Activated T-helper 17 cell treated with anti-CD3 and anti-CD28 coated beads, Interleukin-2, amount 50 U/mL, for 72 hours (primary cell): ENCODE measurements at regions not wholly inside any gene's neighbourhood (a gene's known extent, or its start where the extent isn't known, plus 50 kb on each side); places are given as distances from the start of the nearest gene placed in this dataset.
A peak's percentile ranks its signal among the peaks of the same experiment; 100 is the strongest.
"Not testable (repeated sequence)": the region's sequence is repeated elsewhere in the genome, so short reads cannot be mapped to it uniquely, and the experiment has no call there.

ENCODE experiments used
- ATAC-seq: fragments of 150-1000 bp; cut with Tn5 transposase; replicated peaks from 2 replicates; pipeline ENCODE4 v1.10.0; 2021; ENCODE audit warnings: mild to moderate bottlenecking, moderate library complexity
- H3K27ac Mint-ChIP-seq: one replicate; pipeline ENCODE4 v1.8.0; 2022; ENCODE audit warnings: mixed read lengths
- H3K27me3 Mint-ChIP-seq: one replicate; pipeline ENCODE4 v1.8.0; 2022; ENCODE audit warnings: mixed read lengths
- H3K36me3 Mint-ChIP-seq: one replicate; pipeline ENCODE4 v1.8.0; 2022; ENCODE audit warnings: low read depth, mild to moderate bottlenecking, mixed read lengths
- H3K4me1 Mint-ChIP-seq: one replicate; pipeline ENCODE4 v1.8.0; 2022; ENCODE audit warnings: mixed read lengths
- H3K4me3 Mint-ChIP-seq: one replicate; pipeline ENCODE4 v1.8.0; 2022; ENCODE audit warnings: mild to moderate bottlenecking, mixed read lengths
- H3K9me3 Mint-ChIP-seq: one replicate; pipeline ENCODE4 v1.8.0; 2022; ENCODE audit warnings: mixed read lengths

GRCh38 chr1:234851450-234852438, 241.8 kb upstream of the IRF2BP2 start:
- H3K4me3 Mint-ChIP-seq, result no peak overlapping the region
- H3K36me3 Mint-ChIP-seq, result no peaks in the 10 kb centered on the region
- peak; percentile 29 for ATAC-seq
- no peaks in the 10 kb centered on the region for H3K9me3 Mint-ChIP-seq
- no peak overlapping the region for H3K27ac Mint-ChIP-seq
- H3K4me1 Mint-ChIP-seq, result peaks cover 6% of the 10 kb centered on the region
- H3K27me3 Mint-ChIP-seq, result no peaks in the 10 kb centered on the region

DNA sequence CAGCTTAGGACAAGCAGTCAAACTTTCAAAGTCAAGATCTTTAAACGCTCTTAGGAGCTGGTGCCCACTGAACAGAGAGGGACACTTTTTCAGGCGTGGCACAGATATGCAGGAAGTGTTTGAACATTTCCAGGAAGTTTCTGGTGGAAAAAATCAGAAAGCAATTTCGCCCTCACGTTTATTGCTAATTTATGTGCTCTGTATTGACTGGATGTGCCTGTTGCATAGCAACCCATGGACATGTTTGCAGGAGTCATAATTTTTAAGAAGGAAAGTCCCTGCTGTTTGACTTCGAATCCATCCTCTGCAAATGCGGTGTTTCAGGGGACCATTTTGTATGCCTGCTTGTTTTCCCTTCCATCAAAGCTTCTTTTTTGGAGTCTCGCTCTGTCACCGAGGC, 239.9 kb upstream of the IRF2BP2 start:
- Mint-ChIP-seq H3K27ac (no peak overlapping the region), H3K36me3 (no peaks in the 10 kb centered on the region), H3K4me1 (peaks cover 19% of the 10 kb centered on the region), H3K4me3 (no peak overlapping the region), H3K27me3 (no peaks in the 10 kb centered on the region), H3K9me3 (no peaks in the 10 kb centered on the region)
- no peak for ATAC-seq

- no peak for ATAC-seq
- Mint-ChIP-seq H3K9me3 (no peaks in the 10 kb centered on the region), H3K36me3 (no peaks in the 10 kb centered on the region), H3K27me3 (no peaks in the 10 kb centered on the region), H3K27ac (no peak overlapping the region), H3K4me3 (no peak overlapping the region), H3K4me1 (peaks cover 26% of the 10 kb centered on the region)
These were observed 239.1 kb upstream of the IRF2BP2 start for GRCh38 chr1:234848972-234849649.

DNA sequence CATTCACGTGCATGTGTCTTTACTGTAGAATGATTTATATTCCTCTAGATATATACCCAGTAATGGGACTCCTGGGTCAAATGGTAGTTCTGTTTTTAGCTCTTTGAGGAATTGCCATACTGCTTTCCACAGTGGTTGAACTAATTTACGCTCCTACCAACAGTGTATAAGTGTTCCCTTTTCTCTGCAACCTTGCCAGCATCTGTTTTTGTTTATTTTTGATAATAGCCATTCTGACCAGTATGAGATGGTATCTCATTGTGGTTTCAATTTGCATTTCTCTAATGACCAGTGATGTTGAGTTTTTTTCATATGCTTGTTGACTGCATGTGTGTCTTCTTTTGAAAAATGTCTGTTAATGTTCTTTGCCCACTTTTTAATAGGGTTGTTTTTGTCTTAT, 236.8 kb upstream of the IRF2BP2 start:
- peaks cover 36% of the 10 kb centered on the region for H3K4me1 Mint-ChIP-seq
- not testable (repeated sequence) for H3K27ac Mint-ChIP-seq, H3K27me3 Mint-ChIP-seq, ATAC-seq, H3K9me3 Mint-ChIP-seq, H3K36me3 Mint-ChIP-seq, H3K4me3 Mint-ChIP-seq

- peak overlapping the region; percentile 63 for H3K27ac Mint-ChIP-seq
- no peaks in the 10 kb centered on the region for H3K9me3 Mint-ChIP-seq
- peaks cover 41% of the 10 kb centered on the region for H3K4me1 Mint-ChIP-seq
- H3K4me3 Mint-ChIP-seq, result peak overlapping the region; percentile 70
- no peaks in the 10 kb centered on the region for H3K36me3 Mint-ChIP-seq
- ATAC-seq, result no peak
- H3K27me3 Mint-ChIP-seq, result no peaks in the 10 kb centered on the region
These were observed 235.9 kb upstream of the IRF2BP2 start for GRCh38 chr1:234845836-234846235.

DNA sequence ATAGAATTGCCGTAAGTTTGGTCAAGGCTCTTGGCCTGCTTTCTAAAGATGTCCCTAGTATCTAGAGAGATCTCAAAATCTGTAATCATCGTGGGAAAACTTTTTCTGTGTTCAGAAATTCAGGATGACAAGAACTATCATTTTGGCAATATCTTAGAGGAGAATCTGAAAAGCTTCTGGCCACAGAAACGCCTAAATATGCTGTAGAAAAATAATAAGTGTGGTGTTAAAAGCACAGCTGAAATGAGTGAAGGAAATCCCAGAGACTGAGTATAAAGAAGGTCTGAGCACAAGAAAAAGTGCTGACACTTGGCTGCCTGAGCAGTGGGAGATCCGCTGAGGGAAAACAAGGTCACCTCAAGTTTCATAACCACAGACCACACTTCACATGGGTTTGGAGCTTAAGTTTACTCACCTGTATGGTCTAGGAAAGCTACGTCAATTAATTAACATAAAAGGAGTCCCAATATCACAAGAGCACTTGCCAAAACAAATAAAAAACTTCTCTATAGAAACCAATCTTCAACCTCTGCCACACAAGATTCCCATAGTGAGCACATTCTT, 235.2 kb upstream of the IRF2BP2 start:
- Mint-ChIP-seq H3K4me1 (peaks cover 41% of the 10 kb centered on the region), H3K27ac (peak overlapping the region; percentile 63), H3K4me3 (peak overlapping the region; percentile 70), H3K27me3 (no peaks in the 10 kb centered on the region), H3K36me3 (no peaks in the 10 kb centered on the region), H3K9me3 (no peaks in the 10 kb centered on the region)
- ATAC-seq, result peak; percentile 45

- Mint-ChIP-seq H3K27me3 (no peaks in the 10 kb centered on the region), H3K36me3 (no peaks in the 10 kb centered on the region), H3K27ac (peak overlapping the region; percentile 63), H3K9me3 (no peaks in the 10 kb centered on the region), H3K4me1 (peaks cover 40% of the 10 kb centered on the region), H3K4me3 (peak overlapping the region; percentile 70)
- ATAC-seq, result no peak
These were observed 234.6 kb upstream of the IRF2BP2 start for GRCh38 chr1:234844479-234845031.

GRCh38 chr1:234843946-234844345, 234.0 kb upstream of the IRF2BP2 start:
- H3K36me3 Mint-ChIP-seq, result no peaks in the 10 kb centered on the region
- H3K27ac Mint-ChIP-seq, result peak overlapping the region; percentile 63
- ATAC-seq, result no peak
- peaks cover 36% of the 10 kb centered on the region for H3K4me1 Mint-ChIP-seq
- no peaks in the 10 kb centered on the region for H3K9me3 Mint-ChIP-seq
- H3K27me3 Mint-ChIP-seq, result no peaks in the 10 kb centered on the region
- peak overlapping the region; percentile 70 for H3K4me3 Mint-ChIP-seq

- no peaks in the 10 kb centered on the region for H3K27me3 Mint-ChIP-seq
- H3K27ac Mint-ChIP-seq, result peak overlapping the region; percentile 63
- peak overlapping the region; percentile 70 for H3K4me3 Mint-ChIP-seq
- no peaks in the 10 kb centered on the region for H3K36me3 Mint-ChIP-seq
- ATAC-seq, result peak; percentile 84
- H3K9me3 Mint-ChIP-seq, result no peaks in the 10 kb centered on the region
- peaks cover 37% of the 10 kb centered on the region for H3K4me1 Mint-ChIP-seq
These were observed 233.0 kb upstream of the IRF2BP2 start for GRCh38 chr1:234842726-234843641.

- H3K27ac Mint-ChIP-seq, result peak overlapping the region; percentile 63
- H3K36me3 Mint-ChIP-seq, result no peaks in the 10 kb centered on the region
- no peaks in the 10 kb centered on the region for H3K27me3 Mint-ChIP-seq
- peaks cover 42% of the 10 kb centered on the region for H3K4me1 Mint-ChIP-seq
- peak overlapping the region; percentile 70 for H3K4me3 Mint-ChIP-seq
- no peak for ATAC-seq
- no peaks in the 10 kb centered on the region for H3K9me3 Mint-ChIP-seq
These were observed 231.8 kb upstream of the IRF2BP2 start for GRCh38 chr1:234841710-234842231.

DNA sequence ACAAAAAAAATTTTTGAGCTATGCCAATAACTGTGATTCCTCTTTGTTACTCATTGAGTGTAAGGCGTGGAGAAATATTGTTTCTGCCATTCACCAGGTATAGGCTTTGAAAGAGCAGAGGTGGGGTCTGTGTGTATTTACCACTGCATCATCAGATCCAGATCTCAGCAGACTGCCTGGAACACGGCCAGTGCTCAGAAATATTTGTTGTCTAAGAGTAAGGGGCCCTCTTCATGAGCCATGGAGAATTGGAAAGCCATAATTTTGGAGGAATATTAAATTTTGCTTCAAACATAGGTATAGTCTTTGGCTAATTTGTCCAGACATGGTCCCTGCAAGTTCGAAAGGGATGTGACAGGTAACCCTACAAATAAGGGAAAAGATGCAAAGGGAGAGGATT, 231.3 kb upstream of the IRF2BP2 start:
- H3K4me3 Mint-ChIP-seq, result peak overlapping the region; percentile 70
- no peak for ATAC-seq
- peak overlapping the region; percentile 63 for H3K27ac Mint-ChIP-seq
- H3K9me3 Mint-ChIP-seq, result no peaks in the 10 kb centered on the region
- peaks cover 42% of the 10 kb centered on the region for H3K4me1 Mint-ChIP-seq
- no peaks in the 10 kb centered on the region for H3K27me3 Mint-ChIP-seq
- H3K36me3 Mint-ChIP-seq, result no peaks in the 10 kb centered on the region

DNA sequence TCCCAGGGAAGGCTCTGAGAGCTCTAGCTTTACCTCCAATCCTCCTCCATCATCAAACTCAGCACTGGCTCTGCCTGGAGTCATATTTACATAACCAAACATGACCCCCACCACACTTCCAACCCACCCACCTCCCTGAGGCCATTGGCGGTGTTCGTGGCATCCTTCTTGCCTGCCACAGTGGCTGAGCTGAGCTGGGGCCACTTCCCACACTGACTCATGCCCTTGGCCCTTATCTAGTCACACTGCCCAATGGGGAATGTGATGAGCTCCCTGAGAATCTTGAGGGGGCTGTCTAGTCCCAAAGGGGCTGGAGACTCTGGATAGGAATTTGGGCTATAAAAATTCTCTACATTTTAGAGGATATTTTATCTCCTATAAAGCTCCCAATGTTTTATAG, 230.9 kb upstream of the IRF2BP2 start:
- ATAC-seq, result no peak
- H3K27me3 Mint-ChIP-seq, result no peaks in the 10 kb centered on the region
- H3K4me3 Mint-ChIP-seq, result peak overlapping the region; percentile 70
- peaks cover 39% of the 10 kb centered on the region for H3K4me1 Mint-ChIP-seq
- no peak overlapping the region for H3K27ac Mint-ChIP-seq
- no peaks in the 10 kb centered on the region for H3K9me3 Mint-ChIP-seq
- no peaks in the 10 kb centered on the region for H3K36me3 Mint-ChIP-seq

GRCh38 chr1:234840253-234840652, 230.3 kb upstream of the IRF2BP2 start:
- no peaks in the 10 kb centered on the region for H3K36me3 Mint-ChIP-seq
- H3K4me3 Mint-ChIP-seq, result no peak overlapping the region
- H3K27me3 Mint-ChIP-seq, result no peaks in the 10 kb centered on the region
- no peaks in the 10 kb centered on the region for H3K9me3 Mint-ChIP-seq
- peaks cover 33% of the 10 kb centered on the region for H3K4me1 Mint-ChIP-seq
- H3K27ac Mint-ChIP-seq, result no peak overlapping the region
- ATAC-seq, result no peak
